SHP77 (cell line): ENCODE measurements at regions not wholly inside any gene's neighbourhood (a gene's known extent, or its start where the extent isn't known, plus 50 kb on each side); places are given as distances from the start of the nearest gene placed in this dataset.
"Not testable (repeated sequence)": the region's sequence is repeated elsewhere in the genome, so short reads cannot be mapped to it uniquely, and the experiment has no call there.

ENCODE experiments used
- DNase-seq, 2 experiments: peaks; one replicate each; lab custom pipeline; 2025; lab: John Stamatoyannopoulos, UW

DNA sequence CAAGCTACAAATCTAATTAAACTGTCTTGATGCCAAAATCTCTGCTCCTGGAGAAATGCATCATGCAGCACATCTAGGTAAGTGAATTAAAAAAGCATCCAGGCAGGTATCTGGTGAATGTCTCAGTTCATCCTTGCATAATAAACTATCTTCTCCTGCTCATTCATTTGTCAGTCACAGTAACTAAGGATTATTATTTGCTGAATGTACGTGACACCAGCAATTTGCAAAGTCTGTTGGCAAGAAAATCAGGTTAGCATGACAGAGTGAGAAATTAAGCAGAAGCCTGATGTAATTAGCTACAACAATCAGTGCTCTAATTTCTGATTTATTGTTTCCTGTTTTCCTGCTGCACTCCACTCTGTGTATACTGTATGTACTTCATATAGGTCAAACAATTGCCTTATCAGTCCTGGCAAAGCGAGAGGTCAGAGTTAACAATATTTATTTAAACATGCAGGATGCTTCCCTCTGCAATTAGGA, 213.6 kb downstream of the FBXO8 start:
- no peak for DNase-seq

DNA sequence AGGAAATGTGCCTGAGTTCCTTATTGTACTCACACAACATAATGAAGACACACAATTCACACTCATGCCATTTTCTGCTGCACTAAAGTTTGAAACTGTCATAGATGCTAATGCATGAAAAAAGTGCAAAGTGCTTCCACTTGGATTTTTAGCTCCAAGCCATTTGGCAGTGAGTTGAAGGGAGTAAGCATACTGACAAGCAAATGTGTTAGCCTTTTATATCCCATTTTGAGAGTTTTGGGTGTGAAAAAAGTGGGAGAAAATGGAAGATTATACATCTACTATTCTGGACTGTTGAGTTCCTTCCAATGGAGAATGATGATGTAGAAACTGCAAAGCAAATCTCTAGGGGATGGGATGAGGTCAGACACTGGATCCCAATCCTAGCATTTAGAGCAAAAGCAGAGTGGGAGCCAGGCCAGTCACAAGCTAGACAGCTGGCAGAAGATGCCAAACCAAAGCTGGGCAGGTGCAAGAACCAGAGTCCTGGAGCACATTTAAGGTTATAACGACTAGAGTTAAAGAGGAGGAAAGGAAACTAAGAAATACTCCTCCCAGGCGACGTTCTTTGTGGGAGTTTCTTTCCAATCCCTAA, 216.8 kb downstream of the FBXO8 start:
- no peak for DNase-seq

DNA sequence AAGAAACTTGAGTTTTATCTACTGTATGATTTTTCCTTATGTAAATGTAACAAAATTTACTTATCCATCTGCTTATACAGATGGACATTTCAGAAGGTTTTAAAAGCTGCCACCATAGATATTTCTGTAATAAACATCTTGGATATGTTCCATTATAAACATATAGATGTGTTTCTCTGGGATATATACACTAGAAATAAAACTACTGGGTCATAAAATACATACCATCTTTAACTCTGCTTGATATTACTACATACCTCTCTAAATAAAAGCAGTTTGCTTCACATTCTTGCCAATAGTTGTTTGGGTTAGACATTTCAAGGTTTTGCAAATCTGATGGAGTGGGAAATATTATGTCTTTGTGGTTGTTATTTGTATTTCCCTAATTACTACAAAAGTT, 220.6 kb downstream of the FBXO8 start:
- no peak for DNase-seq

DNA sequence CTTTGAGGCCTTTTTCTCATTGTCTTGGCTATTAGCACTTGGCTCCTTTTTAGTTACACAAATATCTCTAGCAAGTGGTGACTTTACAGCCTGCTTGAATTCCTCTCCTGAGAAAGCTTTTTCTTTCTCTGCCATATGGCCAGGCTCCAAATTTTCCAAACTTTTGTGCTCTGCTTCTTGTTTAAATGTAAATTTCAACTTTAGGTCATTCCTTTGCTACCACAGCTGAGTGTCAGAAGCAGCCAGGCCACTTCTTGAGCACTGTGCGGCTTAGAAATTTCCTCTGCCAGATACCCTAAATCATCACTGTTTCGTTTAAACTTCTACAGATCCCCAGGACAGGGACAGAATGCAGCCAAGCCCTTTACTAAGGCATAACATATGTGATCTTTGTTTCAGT, 222.4 kb downstream of the FBXO8 start:
- no peak for DNase-seq

DNA sequence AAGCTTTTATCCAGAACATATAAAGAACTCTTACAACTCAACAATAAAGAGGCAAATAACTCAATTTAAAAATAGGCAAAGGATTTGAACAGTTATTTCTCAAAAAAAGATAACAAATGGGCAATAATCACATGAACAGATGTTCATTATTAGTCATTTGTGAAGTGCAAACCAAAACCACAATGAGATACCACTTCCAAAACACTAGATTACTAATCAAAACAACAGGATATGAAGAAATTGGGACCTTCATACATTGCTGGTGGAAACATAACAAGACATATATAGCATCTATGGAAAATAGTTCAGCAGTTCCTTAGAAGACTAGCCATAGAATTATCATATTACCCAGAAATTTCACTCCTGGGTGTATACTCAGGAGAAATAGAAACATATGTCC, 224.6 kb downstream of the FBXO8 start:
- no peak for DNase-seq

DNA sequence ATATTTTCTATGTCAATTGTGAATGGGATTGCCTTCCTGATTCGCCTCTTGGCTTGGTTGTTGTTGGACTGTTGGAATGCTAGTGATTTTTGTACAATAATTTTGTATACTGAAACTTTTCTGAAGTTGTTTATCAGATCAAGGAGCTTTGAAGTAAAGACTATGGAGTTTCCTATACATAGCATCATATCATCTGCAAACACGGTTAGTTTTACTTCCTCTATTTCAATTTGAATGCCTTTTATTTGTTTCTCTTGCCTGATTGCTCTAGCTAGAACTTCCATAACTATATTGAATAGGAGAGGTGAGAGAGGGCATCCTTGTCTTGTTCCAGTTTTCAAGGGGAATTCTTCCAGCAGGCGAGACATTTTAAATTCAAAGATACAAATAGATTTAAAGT, 226.5 kb downstream of the FBXO8 start:
- no peak for DNase-seq

DNA sequence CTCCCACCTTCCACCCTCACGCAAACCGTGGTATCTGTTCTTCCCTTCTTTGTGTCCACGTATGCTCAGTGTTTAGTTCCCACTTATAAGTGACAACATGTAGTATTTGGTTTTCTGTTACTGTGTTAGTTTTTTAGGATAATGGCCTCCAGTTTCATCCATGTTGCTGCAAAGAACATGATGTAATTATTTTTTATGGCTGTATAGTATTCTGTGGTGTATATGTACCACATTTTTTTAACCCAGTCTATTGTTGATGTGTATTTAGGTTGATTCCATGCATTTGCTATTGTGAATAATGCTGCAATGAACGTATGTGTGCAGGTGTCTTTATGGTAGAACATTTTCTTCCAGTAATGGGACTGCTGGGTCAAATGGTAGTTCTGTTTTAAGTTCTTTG, 228.1 kb downstream of the FBXO8 start:
- no peak for DNase-seq

DNA sequence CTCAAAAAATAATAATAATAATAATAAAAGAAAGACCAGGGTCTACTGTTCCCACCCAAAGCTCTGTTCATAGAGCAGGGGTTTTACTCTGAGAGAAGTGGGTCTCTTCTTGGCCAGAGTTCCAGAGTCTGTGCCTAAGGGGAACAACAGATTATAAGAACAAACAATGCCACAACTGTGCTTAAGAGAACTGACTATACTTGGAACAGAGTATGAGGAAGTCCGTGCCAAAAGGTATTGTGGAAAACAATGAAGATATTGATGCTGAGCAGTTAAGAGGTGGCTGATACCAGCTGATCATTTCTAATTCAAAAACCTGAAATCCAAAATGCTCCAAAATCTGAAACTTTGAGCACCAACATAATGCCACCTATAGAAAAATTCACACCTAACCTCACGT, 229.6 kb downstream of the FBXO8 start:
- no peak for DNase-seq

DNA sequence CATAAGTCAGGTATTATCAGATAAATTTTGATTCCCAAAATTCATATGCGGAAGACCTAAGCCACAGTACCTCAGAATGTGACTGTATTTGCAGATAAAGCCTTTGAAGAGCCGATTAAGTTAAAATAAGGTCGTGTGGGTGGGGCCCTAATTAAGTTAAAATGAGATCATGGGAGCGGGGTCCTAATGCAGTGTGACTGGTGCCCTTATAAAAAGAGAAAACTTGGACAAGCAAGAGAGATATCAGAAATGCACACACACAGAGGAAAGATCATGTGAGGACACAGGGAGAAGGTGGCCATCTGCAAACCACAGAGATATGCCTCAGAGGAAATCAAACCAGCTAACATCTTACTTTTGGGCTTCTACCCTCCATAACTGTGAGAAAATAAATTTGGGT, 236.1 kb downstream of the FBXO8 start:
- no peak for DNase-seq

DNA sequence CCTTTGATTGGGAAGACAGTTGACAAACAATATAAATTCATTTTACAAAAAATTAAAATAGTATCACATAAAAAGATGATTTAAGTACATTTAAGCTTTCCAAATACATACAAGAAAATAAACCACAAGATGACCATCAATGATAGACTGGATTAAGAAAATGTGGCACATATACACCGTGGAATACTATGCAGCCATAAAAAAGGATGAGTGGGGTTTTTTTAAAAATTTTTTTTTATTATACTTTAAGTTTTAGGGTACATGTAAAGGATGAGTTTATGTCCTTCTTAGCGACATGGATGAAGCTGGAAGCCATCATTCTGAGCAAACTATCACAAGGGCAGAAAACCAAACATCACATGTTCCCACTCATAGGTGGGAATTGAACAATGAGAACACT, 237.6 kb downstream of the FBXO8 start:
- DNase-seq, result not testable (repeated sequence)

DNA sequence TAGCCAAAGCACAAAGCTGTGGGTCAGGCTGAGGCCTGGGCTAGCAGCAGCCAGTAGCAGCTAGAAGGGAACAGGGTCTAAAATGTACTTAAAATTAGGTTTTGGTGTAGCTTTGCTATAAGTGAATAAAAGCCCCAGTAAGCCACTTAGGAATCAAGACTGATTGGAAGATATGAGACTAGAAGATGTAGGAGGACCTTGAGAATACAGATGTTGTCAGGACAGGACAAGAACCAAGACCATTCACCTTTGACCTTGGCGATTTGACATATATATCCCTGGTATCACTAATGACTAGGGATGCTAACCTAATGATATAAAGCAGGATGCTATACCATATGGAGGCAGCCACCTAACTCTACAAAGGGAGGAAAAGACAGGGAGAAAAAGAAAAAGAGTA, 238.1 kb downstream of the FBXO8 start:
- DNase-seq, result no peak

DNA sequence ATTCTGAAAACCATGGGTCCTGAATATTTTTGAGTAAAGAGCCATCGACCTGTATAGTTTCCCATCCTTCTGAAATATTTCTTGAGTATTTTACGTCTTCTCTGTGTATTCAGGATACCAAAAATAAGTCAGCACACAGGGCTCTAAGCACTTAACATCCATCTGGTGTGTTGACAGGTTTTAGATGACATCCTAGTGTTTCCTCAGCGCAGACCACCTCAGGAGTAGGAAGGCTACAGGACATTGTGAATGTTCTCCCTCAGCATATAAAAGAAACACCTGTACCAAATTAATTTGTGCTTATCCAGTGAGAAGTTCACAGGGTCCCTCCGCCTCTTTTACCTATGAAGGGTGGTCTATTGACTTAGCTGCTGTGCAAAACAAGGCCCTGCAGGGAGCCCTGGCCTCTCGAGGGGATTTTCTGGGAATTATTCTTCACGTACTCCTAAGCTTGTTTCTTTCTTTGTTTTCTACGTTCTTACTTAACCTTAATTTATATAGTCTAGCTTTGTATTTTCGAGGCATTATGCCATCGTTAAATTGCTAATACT, 241.8 kb downstream of the FBXO8 start:
- DNase-seq, result no peak

DNA sequence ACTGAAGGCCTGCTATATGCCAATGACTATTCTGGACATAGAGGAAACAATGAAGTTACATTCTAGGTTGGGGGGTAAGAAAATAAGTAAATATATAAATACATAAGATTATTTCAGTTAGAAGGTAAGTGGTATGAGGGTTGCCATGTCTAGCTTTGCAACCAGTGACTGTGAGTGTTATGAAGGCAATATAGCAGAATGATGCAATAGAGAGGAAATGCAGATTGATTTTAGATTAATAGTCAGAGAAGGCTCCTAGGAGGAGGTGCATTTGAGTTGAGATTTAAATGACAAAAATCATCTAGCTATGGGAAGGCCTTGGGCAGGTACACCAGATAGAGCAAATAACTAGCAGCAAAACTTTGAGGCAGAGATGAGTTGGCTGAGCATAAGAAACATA, 243.2 kb downstream of the FBXO8 start:
- DNase-seq, result no peak

DNA sequence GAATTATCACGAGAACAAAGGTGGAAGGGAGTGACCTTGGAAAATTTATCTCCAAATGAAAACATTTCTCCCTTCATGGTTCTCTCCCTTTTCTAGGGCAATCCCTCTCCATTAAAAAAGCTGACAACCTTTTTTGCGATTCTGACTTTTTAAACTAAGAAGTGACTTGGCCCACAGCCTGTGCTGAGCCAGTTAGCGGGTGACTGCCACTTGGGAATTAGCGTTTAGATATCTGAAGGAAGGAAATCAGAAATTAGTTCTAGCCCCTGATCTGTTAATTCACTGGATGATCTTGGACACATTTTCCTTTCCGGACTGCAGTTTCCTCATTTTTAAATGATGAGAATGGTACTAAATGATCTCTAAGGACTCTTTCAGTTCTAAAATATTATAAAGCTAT, 245.0 kb downstream of the FBXO8 start:
- DNase-seq, result no peak

DNA sequence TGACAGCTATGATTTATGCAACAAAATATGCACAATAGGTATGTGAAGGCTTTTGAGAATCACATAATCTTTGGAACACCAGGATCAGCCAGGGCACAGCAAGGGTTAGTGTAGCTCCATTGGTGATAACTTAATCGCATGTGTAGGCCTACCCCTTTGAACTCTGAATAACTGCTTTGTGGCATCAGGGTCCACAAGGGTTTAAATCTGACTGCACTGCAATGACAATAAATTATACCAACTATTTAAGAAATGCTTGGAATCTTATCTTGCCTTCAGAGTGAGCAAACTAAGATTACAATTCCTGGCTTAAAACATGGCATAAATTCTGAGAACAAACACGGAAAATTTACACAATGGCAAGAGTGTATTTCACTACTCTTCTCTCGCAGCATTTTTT, 245.8 kb downstream of the FBXO8 start:
- no peak for DNase-seq

DNA sequence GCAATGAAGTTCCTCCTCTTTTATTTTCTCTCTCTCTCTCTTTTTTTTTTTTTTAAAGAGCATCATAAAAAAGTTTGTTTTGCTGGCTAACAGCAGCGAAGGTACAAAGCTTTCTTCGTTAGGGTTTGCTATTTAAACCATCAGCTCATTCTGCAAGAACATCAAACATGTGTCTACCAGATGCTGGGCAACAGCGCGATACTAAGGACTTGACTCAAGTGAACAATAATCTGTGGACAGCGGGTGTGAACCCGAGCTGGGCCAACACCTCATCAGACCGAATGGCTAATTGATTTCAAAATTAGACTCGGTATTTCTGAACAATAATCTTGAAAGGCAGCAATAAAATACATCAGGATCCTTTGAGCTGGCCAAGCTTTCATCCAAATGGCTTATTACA, 246.4 kb downstream of the FBXO8 start:
- DNase-seq, result no peak

DNA sequence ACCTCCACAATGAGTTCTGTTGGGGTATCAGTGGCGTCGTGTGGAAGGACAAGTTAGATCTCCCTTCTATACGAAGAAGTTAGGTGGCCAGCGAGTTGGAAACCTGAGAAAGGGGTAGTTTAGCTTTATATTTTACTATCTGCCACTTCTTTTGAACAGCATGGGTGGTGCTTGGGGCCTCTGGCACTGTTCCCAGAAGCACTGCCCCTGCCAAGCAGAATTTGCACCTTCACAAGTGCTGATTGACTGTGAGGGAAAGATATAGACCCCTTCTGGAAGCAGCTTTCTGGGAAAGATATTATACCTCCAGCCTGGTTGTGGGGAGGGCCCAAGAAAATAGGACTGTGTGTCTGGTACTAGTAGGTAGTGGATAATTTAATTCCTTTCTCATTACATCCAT, 246.9 kb downstream of the FBXO8 start:
- no peak for DNase-seq

DNA sequence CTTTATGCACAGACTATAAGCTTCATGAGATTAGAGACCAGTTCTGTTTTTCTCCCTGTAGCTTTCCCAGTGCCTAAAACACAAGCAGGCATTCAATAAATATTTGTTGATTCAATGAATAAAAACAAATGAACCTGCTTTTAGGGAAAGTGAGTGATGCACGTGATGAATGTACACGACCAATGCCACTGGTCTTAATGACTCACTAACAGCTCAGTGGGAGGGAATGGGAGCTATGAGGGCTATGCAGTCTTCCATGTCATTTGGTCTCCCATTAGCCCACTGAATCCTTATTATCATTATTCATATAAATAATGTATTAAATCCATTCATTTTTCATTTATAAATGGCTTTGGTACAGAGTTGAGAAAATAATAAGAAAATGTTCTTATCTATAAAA, 247.4 kb downstream of the FBXO8 start:
- no peak for DNase-seq

DNA sequence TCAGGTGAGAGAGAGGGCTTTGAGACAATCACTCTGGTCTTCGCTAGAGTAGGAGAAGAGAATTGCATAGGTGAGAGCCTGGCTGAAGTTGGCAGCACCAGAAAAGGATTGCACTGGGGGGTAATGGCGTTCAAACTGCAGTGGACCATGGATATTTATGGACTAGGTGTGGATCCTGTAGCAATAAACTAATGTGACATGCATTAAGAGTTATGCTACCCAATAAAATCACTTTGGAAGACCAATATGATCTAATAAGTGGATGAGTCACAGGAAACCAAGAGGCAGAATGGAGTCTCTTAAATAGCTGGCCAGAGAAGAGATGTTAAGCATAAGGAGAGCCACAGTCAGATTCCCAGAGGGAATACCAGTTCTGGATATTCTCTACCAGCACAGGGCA, 259.8 kb downstream of the FBXO8 start:
- no peak for DNase-seq

DNA sequence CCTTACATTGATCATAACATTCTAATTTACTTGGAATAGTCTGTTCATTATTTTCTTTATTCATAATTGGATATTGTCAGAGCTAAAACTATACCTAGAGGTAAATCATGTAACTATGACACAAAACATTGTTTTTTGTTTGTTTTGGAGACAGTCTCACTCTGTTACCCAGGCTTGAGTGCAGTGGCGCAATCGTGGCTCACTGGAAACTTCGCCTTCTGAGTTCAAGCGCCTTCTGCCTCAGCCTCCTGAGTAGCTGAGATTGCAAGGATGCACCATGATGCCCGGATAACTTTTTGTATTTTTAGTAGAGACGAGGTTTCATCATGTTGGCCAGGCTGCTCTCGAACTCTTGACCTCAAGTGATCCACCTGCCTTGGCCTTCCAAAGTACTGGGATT, 265.2 kb downstream of the FBXO8 start:
- DNase-seq, result no peak

DNA sequence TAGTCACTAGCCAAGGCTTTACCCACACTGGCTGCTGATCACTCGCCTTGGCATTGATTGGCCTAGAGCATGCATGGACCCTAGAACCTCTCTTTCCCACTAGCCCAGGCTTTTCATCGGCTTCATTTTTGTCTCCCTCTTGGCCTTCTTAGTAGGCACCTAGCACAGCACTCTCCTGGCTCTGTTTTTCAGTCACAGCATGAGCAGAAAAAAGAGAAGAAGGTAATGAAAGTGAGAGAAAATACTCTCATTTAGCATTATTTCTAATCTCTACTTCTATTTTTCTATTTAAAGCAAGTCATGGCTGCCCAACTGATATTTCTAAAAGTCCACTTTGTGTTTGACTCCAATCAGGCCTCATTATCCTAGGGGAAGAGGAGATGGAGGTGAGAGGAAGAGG, 267.2 kb downstream of the FBXO8 start:
- DNase-seq, result no peak

DNA sequence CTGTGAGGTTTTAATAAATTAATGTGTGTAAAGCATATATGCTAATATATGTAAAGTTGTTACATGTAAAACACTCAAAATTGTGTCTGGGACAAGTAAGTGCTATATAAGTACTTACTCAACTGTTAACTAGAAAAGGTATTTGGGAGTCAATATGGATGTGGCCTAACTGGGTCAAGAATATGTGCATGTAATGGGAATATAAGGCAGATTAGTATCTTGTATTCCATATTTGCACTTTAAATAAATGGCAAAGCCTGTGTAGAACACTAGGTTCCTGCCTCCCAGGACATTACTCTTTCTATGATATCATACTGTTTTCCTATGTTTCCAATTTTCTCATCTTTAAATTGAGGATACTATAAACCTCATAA, 270.6 kb downstream of the FBXO8 start:
- no peak for DNase-seq

DNA sequence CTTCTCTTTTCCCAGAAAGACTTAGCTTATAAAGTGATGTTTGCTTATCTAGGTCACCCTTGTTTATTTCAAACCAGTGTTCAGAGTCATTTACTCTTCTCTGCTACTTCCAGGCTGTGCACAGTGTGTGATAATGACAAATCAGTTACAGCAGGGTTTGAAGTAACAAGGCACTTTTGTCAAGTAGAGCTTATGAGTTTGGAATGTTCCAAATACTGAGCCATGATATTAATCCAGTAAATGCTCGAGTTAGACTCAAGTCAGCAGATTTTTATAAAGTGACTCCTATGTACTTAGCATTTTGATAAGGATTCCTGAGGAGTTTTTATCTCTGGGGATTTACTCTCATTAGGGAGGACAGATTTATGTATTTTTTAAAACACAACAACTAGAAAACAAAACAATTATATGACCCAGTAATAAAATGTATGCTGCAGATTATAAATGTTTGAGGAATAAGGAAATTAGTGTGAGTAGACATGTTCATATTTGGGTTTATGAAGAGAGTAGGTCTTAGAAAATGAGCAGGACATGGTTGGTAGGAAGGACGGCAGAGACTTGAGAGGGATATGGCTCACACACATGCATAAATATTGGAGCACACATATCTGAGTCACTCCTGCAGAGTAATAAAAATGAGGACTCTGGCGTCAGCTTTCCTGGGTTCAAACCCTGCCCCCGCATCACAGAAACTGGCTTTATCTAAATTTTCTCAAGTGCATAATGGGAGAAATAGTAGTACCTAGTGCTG, 271.2 kb downstream of the FBXO8 start:
- no peak for DNase-seq

DNA sequence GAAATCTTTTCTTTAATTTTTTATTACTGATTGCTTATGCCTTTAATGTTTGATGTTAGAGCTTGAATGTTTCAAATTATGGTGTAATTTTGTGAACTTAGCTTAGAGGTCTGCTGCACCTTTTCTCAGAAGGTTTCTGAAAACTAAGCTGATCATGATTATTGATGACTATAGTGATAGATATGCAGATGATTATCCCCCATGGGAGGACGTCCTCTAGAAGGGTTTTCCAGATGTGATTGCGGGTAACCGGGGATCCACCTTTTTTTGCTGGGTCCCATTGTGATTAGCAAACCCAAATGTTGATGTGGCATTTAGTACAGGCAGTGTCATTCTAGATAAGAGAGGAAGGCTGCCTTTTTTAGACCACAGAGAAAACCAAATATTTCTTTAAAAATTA, 272.9 kb downstream of the FBXO8 start:
- DNase-seq, result no peak
